H1 (cell line): ENCODE measurements at regions not wholly inside any gene's neighbourhood (a gene's known extent, or its start where the extent isn't known, plus 50 kb on each side); places are given as distances from the start of the nearest gene placed in this dataset.

Experiments used
- CTCF ChIA-PET: fragments of 300-600 bp; sonication (Branson Sonifier 250); formaldehyde crosslinking; loops from one replicate; lab custom pipeline; 2021; ENCODE audit not compliant: partially characterized antibody; lab: Charles Lee
- POLR2A ChIA-PET: fragments of 300-600 bp; sonication (Branson Sonifier 250); formaldehyde crosslinking; loops from one replicate; lab custom pipeline; 2021; ENCODE audit warnings: inconsistent platforms; ENCODE audit not compliant: partially characterized antibody; lab: Charles Lee
- DNase-seq, 2 experiments: peaks; one replicate each; pipeline versions ENCODE4 v3.0.0 to v3.0.0-alpha.2; 2010 to 2022; ENCODE audit warnings: low spot score in 2 of 2, low read depth in 1 of 2, mixed read lengths in 1 of 2
- FAIRE-seq: peaks from 2 replicates; lab custom pipeline; 2011; peaks lifted over from hg19 to GRCh38; lab: Jason Lieb, UNC
- H2AFZ ChIP-seq: 2 replicates; pipeline ENCODE4 v1.8.1; 2012; ENCODE audit warnings: low read length, inconsistent platforms
- H2AK5ac ChIP-seq: 2 replicates; pipeline ENCODE4 v1.6.1; 2013; ENCODE audit warnings: low read depth, low read length
- H2BK120ac ChIP-seq: replicated peaks from 2 replicates; pipeline ENCODE3; 2013; ENCODE audit warnings: low read depth, low read length, inconsistent platforms
- H2BK12ac ChIP-seq: 2 replicates; pipeline ENCODE4 v1.6.1; 2013; ENCODE audit warnings: low read depth, low read length
- H2BK15ac ChIP-seq: 2 replicates; pipeline ENCODE4 v1.6.1; 2013; ENCODE audit warnings: low read length
- H2BK20ac ChIP-seq: 2 replicates; pipeline ENCODE4 v1.6.1; 2013; ENCODE audit warnings: low read length
- H2BK5ac ChIP-seq: 2 replicates; pipeline ENCODE4 v1.6.1; 2013; ENCODE audit warnings: low read depth, low read length
- H3K14ac ChIP-seq: 2 replicates; pipeline ENCODE4 v1.6.1; 2013; ENCODE audit warnings: inconsistent platforms; ENCODE audit not compliant: insufficient read length
- H3K18ac ChIP-seq: 2 replicates; pipeline ENCODE4 v1.6.1; 2013; ENCODE audit warnings: low read length; ENCODE audit errors: extremely low read depth
- H3K23ac ChIP-seq: 2 replicates; pipeline ENCODE4 v1.6.1; 2013; ENCODE audit warnings: inconsistent platforms; ENCODE audit not compliant: insufficient read length
- H3K23me2 ChIP-seq: 2 replicates; pipeline ENCODE4 v1.6.1; 2013; ENCODE audit warnings: low read depth, low read length
- H3K27ac ChIP-seq: 2 replicates; pipeline ENCODE4 v1.6.1; 2011; ENCODE audit warnings: low read depth, low read length, inconsistent platforms
- H3K27me3 ChIP-seq, 4 experiments: replicated peaks in 1 of 4; 1 replicate in 1 of 4; 2 replicates in 3 of 4; pipeline versions ENCODE4 v1.6.1 to v1.8.1; 2011 to 2013; ENCODE audit warnings: low read length in 3 of 4, mild to moderate bottlenecking in 3 of 4, inconsistent platforms in 2 of 4, mixed read lengths in 2 of 4, moderate library complexity in 1 of 4; ENCODE audit not compliant: control insufficient read depth in 3 of 4, insufficient read depth in 3 of 4; ENCODE audit errors: extremely low read depth in 1 of 4
- H3K36me3 ChIP-seq, 4 experiments: 2 replicates each; pipeline versions ENCODE4 v1.6.1 to v1.8.1; 2011 to 2013; ENCODE audit warnings: mild to moderate bottlenecking in 4 of 4, low read length in 3 of 4, moderate library complexity in 2 of 4, control low read depth in 1 of 4, inconsistent platforms in 1 of 4; ENCODE audit not compliant: insufficient read depth in 4 of 4, control insufficient read depth in 2 of 4
- H3K4ac ChIP-seq: replicated peaks from 2 replicates; pipeline ENCODE3; 2013; ENCODE audit warnings: low read length, low read depth, mixed read lengths, inconsistent platforms; ENCODE audit not compliant: insufficient read length
- H3K4me1 ChIP-seq, 4 experiments: replicated peaks in 1 of 4; 1 replicate in 1 of 4; 2 replicates in 3 of 4; pipeline versions ENCODE4 v1.6.1 to v1.8.1; 2011 to 2013; ENCODE audit warnings: low read length in 3 of 4, inconsistent platforms in 2 of 4, mixed read lengths in 1 of 4; ENCODE audit not compliant: insufficient read depth in 4 of 4, control insufficient read depth in 3 of 4
- H3K4me2 ChIP-seq, 2 experiments: 2 replicates each; pipeline versions ENCODE4 v1.6.1 to v1.8.1; 2011 to 2013; ENCODE audit warnings: low read depth in 2 of 2, low read length in 2 of 2, control low read depth in 1 of 2, inconsistent platforms in 1 of 2, mild to moderate bottlenecking in 1 of 2; ENCODE audit not compliant: insufficient read depth in 1 of 2
- H3K4me3 ChIP-seq, 4 experiments: fragments of 200-600, 300-600 bp in 1 of 4; sonication (generic), shearing (Covaris generic), sonication (Bioruptor Twin) in 1 of 4; 2 replicates each; pipeline versions ENCODE4 v1.5.1 to v1.8.1; 2011 to 2016; ENCODE audit warnings: low read length in 4 of 4, low read depth in 3 of 4, control low read depth in 2 of 4, inconsistent platforms in 2 of 4, mild to moderate bottlenecking in 2 of 4, mixed read lengths in 1 of 4, moderate library complexity in 1 of 4; ENCODE audit not compliant: insufficient read depth in 2 of 4; ENCODE audit errors: extremely low read depth in 1 of 4
- H3K56ac ChIP-seq: replicated peaks from 2 replicates; pipeline ENCODE3; 2013; ENCODE audit warnings: low read depth, mild to moderate bottlenecking, mixed read lengths, low read length, inconsistent platforms; ENCODE audit not compliant: insufficient read length
- H3K79me1 ChIP-seq: 2 replicates; pipeline ENCODE4 v1.6.1; 2013; ENCODE audit warnings: low read depth, low read length, control low read depth
- H3K79me2 ChIP-seq, 2 experiments: 2 replicates each; pipeline versions ENCODE4 v1.6.1 to v1.8.1; 2012 to 2013; ENCODE audit warnings: low read length in 2 of 2, mild to moderate bottlenecking in 2 of 2, inconsistent platforms in 1 of 2; ENCODE audit not compliant: insufficient read depth in 2 of 2, control insufficient read depth in 1 of 2
- H3K9ac ChIP-seq, 4 experiments: replicated peaks in 1 of 4; 1 replicate in 1 of 4; 2 replicates in 3 of 4; pipeline versions ENCODE4 v1.6.1 to v1.8.1; 2011 to 2013; ENCODE audit warnings: low read depth in 3 of 4, low read length in 3 of 4, control low read depth in 2 of 4, mild to moderate bottlenecking in 2 of 4, moderate library complexity in 2 of 4, inconsistent platforms in 1 of 4; ENCODE audit errors: extremely low read depth in 1 of 4
- H3K9me3 ChIP-seq, 2 experiments: 2 replicates each; pipeline versions ENCODE4 v1.6.1 to v1.8.1; 2012 to 2013; ENCODE audit warnings: mild to moderate bottlenecking in 2 of 2, moderate library complexity in 2 of 2, control low read depth in 1 of 2, inconsistent platforms in 1 of 2, low read depth in 1 of 2, low read length in 1 of 2, mixed read lengths in 1 of 2; ENCODE audit not compliant: insufficient read depth in 2 of 2
- H4K20me1 ChIP-seq, 2 experiments: replicated peaks in 1 of 2; 2 replicates each; pipeline versions ENCODE3 to v1.8.1; 2011 to 2013; ENCODE audit warnings: inconsistent platforms in 2 of 2, low read length in 2 of 2, mild to moderate bottlenecking in 1 of 2; ENCODE audit not compliant: insufficient read depth in 2 of 2, control insufficient read depth in 1 of 2
- H4K5ac ChIP-seq: 2 replicates; pipeline ENCODE4 v1.6.1; 2013; ENCODE audit warnings: low read length, low read depth, mixed read lengths, inconsistent platforms; ENCODE audit not compliant: insufficient read length
- H4K8ac ChIP-seq: 2 replicates; pipeline ENCODE4 v1.8.0; 2013; ENCODE audit warnings: mild to moderate bottlenecking, moderate library complexity, low read length, inconsistent platforms; ENCODE audit not compliant: insufficient read depth; ENCODE audit errors: extremely low read depth
- H4K91ac ChIP-seq: replicated peaks from 2 replicates; pipeline ENCODE3; 2013; ENCODE audit warnings: low read length, mixed read lengths, inconsistent platforms; ENCODE audit not compliant: insufficient read length
- BCL11A ChIP-seq, 2 experiments: IDR thresholded peaks; one replicate each; pipeline ENCODE4 v1.6.1; 2011; ENCODE audit warnings: low read depth in 2 of 2, low read length in 2 of 2, mild to moderate bottlenecking in 2 of 2
- CBX8 ChIP-seq: fragments of 300-800, 300-1000 bp; sonication (generic); IDR thresholded peaks from 2 replicates; pipeline ENCODE4 v1.7.1; 2016; ENCODE audit warnings: low read depth, low read length, borderline replicate concordance
- CEBPB ChIP-seq: IDR thresholded peaks from 2 replicates; pipeline ENCODE4 v1.6.1; 2012; ENCODE audit warnings: low read depth, low read length
- EP300 ChIP-seq, 2 experiments: IDR thresholded peaks; 1 replicate in 1 of 2; 2 replicates in 1 of 2; pipeline ENCODE4 v1.6.1; 2011 to 2012; ENCODE audit warnings: low read depth in 2 of 2, low read length in 2 of 2, mild to moderate bottlenecking in 2 of 2, borderline replicate concordance in 1 of 2, inconsistent platforms in 1 of 2, moderate library complexity in 1 of 2
- HDAC2 ChIP-seq, 2 experiments: fragments of 300-600 bp in 1 of 2; sonication (generic) in 1 of 2; IDR thresholded peaks; 2 replicates each; pipeline ENCODE4 v1.6.1; 2011 to 2012; ENCODE audit warnings: low read depth in 2 of 2, low read length in 2 of 2, mild to moderate bottlenecking in 2 of 2, moderate library complexity in 2 of 2, borderline replicate concordance in 1 of 2, inconsistent platforms in 1 of 2
- JUND ChIP-seq: IDR thresholded peaks from 2 replicates; pipeline ENCODE4 v1.6.1; 2011; ENCODE audit warnings: mild to moderate bottlenecking, improper control_type of control experiment, low read length
- KDM4A ChIP-seq: IDR thresholded peaks from one replicate; pipeline ENCODE4 v1.7.1; 2012; ENCODE audit warnings: low read depth, mild to moderate bottlenecking, moderate library complexity, low read length, inconsistent platforms; ENCODE audit not compliant: severe bottlenecking
- KDM5A ChIP-seq: fragments of 200-600 bp; IDR thresholded peaks from 2 replicates; pipeline ENCODE4 v1.7.1; 2012; ENCODE audit warnings: mild to moderate bottlenecking, low read length, inconsistent platforms, mixed read lengths
- NRF1 ChIP-seq: IDR thresholded peaks from 2 replicates; pipeline ENCODE4 v1.6.1; 2011; ENCODE audit warnings: mild to moderate bottlenecking, low read depth, low read length, improper control_type of control experiment
- POLR2A ChIP-seq, 2 experiments: IDR thresholded peaks; 1 replicate in 1 of 2; 2 replicates in 1 of 2; pipeline ENCODE4 v1.6.1; 2011; ENCODE audit warnings: low read depth in 2 of 2, low read length in 2 of 2, mild to moderate bottlenecking in 2 of 2; ENCODE audit errors: control extremely low read depth in 1 of 2
- POU5F1 ChIP-seq: IDR thresholded peaks from 2 replicates; pipeline ENCODE4 v1.6.1; 2011; ENCODE audit warnings: low read depth, mild to moderate bottlenecking, low read length, moderate library complexity
- TAF7 ChIP-seq: optimal IDR thresholded peaks from 2 replicates; pipeline ENCODE3; 2011; ENCODE audit warnings: low read depth, mild to moderate bottlenecking, inconsistent platforms, low read length, moderate library complexity, borderline replicate concordance
- TCF12 ChIP-seq: IDR thresholded peaks from 2 replicates; pipeline ENCODE4 v1.6.1; 2011; ENCODE audit warnings: low read depth, mild to moderate bottlenecking, low read length
- WGBS, 2 experiments: shearing (Covaris generic) in 1 of 2; methylation state at CpG; one replicate each; pipeline versions ENCODE4 v1.1.6 to v1.1.7; 2013 to 2015; ENCODE audit warnings: low lambda C conversion rate in 2 of 2, mixed read lengths in 2 of 2, inconsistent platforms in 1 of 2, low coverage in 1 of 2, missing lambda C conversion rate in 1 of 2; ENCODE audit not compliant: insufficient replicate concordance in 2 of 2, insufficient coverage in 1 of 2, insufficient read length in 1 of 2; ENCODE audit errors: extremely low coverage in 1 of 2, missing lambda C conversion rate in 1 of 2; 5-methylcytosine and 5-hydroxymethylcytosine counted together

- H3K27me3 ChIP-seq = no peaks in the 10 kb centered on the region
- H2BK20ac ChIP-seq = no peak overlapping the region
- no peak overlapping the region for H3K23ac ChIP-seq
- H3K4me2 ChIP-seq = no peak overlapping the region
- no peak overlapping the region for H4K5ac ChIP-seq
- no peaks in the 10 kb centered on the region for H3K4me1 ChIP-seq
- peak overlapping the region; percentile 53 for H3K4ac ChIP-seq
- H3K18ac ChIP-seq = no peak overlapping the region
- FAIRE-seq (no peak), DNase-seq (no peak)
- no peak overlapping the region for H2AFZ ChIP-seq
- no peak overlapping the region for H3K4me3 ChIP-seq
- H4K20me1 ChIP-seq = no peaks in the 10 kb centered on the region
- POLR2A ChIA-PET = no interaction called here
- H3K79me2 ChIP-seq = no peaks in the 10 kb centered on the region
- no peak overlapping the region for H2BK15ac ChIP-seq
- TF ChIP-seq POU5F1 = no peak
- no peak for TF ChIP-seq NRF1
- no peak for TF ChIP-seq TAF7
- no peak for TF ChIP-seq BCL11A (IDR thresholded peaks at IDR 0.05; ENCODE audit: low read depth in 2 of 2, low read length in 2 of 2)
- no peak for TF ChIP-seq JUND
- TF ChIP-seq KDM5A = no peak
- no peak for TF ChIP-seq CEBPB
- no peak for TF ChIP-seq CBX8
- TF ChIP-seq TCF12 = no peak
- TF ChIP-seq KDM4A = no peak
- TF ChIP-seq HDAC2 (IDR thresholded peaks at IDR 0.05; ENCODE audit: borderline replicate concordance in 1 of 2, low read depth in 2 of 2, low read length in 2 of 2) = no peak
- TF ChIP-seq EP300 (IDR thresholded peaks at IDR 0.05; ENCODE audit: borderline replicate concordance in 1 of 2, low read depth in 2 of 2, low read length in 2 of 2) = no peak
- no peak for TF ChIP-seq POLR2A (IDR thresholded peaks at IDR 0.05; ENCODE audit: control extremely low read depth in 1 of 2, low read depth in 2 of 2, low read length in 2 of 2)
- H3K9me3 ChIP-seq = no peaks in the 10 kb centered on the region
- H2BK12ac ChIP-seq = no peak overlapping the region
- H3K14ac ChIP-seq = no peak overlapping the region
- no peak overlapping the region for H4K8ac ChIP-seq
- H3K9ac ChIP-seq = no peak overlapping the region
- H3K56ac ChIP-seq = no peak overlapping the region
- H2BK5ac ChIP-seq = no peak overlapping the region
- 92% methylated on average over 3 of the region's 3 CpGs; no CpG with 5 or more reads in 1 of the 2 experiments for WGBS, 2 experiments
- no peak overlapping the region for H2BK120ac ChIP-seq
- H2AK5ac ChIP-seq = no peak overlapping the region
- CTCF ChIA-PET = no interaction called here
- H3K36me3 ChIP-seq = no peaks in the 10 kb centered on the region
- no peak overlapping the region for H3K27ac ChIP-seq
- H3K23me2 ChIP-seq = no peaks in the 10 kb centered on the region
- no peak overlapping the region for H4K91ac ChIP-seq
- no peaks in the 10 kb centered on the region for H3K79me1 ChIP-seq
Measured at GRCh38 chr12:16901946-16902345, 296.0 kb upstream of the LMO3 start.
